ENCODE measurements at regions not wholly inside any gene's neighbourhood (a gene's known extent, or its start where the extent isn't known, plus 50 kb on each side); places are given as distances from the start of the nearest gene placed in this dataset.
A peak's percentile ranks its signal among the peaks of the same experiment; 100 is the strongest.
"Not testable (repeated sequence)": the region's sequence is repeated elsewhere in the genome, so short reads cannot be mapped to it uniquely, and the experiment has no call there.

- DNase-seq (ENCODE audit: low read depth, low spot score); H3K9me2 ChIP-seq (ENCODE audit: insufficient read depth); H3K27ac ChIP-seq (ENCODE audit: low read depth, low read length); H3K4me1 ChIP-seq (ENCODE audit: control insufficient read depth in 1 of 2, insufficient read depth in 2 of 2, low read length in 2 of 2); BruUV-seq (replicated peaks); H3K27me3 ChIP-seq (ENCODE audit: insufficient read depth, low read length); H3K4me2 ChIP-seq (ENCODE audit: low read length); H3K36me3 ChIP-seq (ENCODE audit: control insufficient read depth in 1 of 2, insufficient read depth in 2 of 2, low read length in 2 of 2); POLR2A ChIA-PET; H3K4me3 ChIP-seq (replicated peaks in 1 of 2; ENCODE audit: low read depth in 1 of 2, low read length in 2 of 2); H2AFZ ChIP-seq (ENCODE audit: low read depth, low read length, poor library complexity, severe bottlenecking); H4K20me1 ChIP-seq (ENCODE audit: insufficient read depth); RAD21 ChIA-PET (ENCODE audit: low non-redundant PET in 1 of 2, low total read pairs in 2 of 2, uncharacterized antibody in 2 of 2, unreplicated experiment in 2 of 2); intact Hi-C loops (cut with micrococcal nuclease); H3K9me3 ChIP-seq (ENCODE audit: control insufficient read depth in 1 of 2, insufficient read depth in 1 of 2, low read depth in 1 of 2, low read length in 2 of 2); H3K9ac ChIP-seq (ENCODE audit: low read length); H3K79me2 ChIP-seq (ENCODE audit: insufficient read depth, low read length); CTCF ChIA-PET; ATAC-seq: not testable (repeated sequence)
Observed at GRCh38 chr9:39728862-39729261, 373.4 kb downstream of the SPATA31A1 start.

GRCh38 chr9:39744898-39745297, 389.4 kb downstream of the SPATA31A1 start:
- intact Hi-C loops (cut with micrococcal nuclease); H3K79me2 ChIP-seq (ENCODE audit: insufficient read depth, low read length); H3K36me3 ChIP-seq (ENCODE audit: control insufficient read depth in 1 of 2, insufficient read depth in 2 of 2, low read length in 2 of 2); H3K4me3 ChIP-seq (replicated peaks in 1 of 2; ENCODE audit: low read depth in 1 of 2, low read length in 2 of 2); H3K27me3 ChIP-seq (ENCODE audit: insufficient read depth, low read length); H3K9ac ChIP-seq (ENCODE audit: low read length); H3K4me2 ChIP-seq (ENCODE audit: low read length); H3K9me2 ChIP-seq (ENCODE audit: insufficient read depth); H4K20me1 ChIP-seq (ENCODE audit: insufficient read depth); H3K27ac ChIP-seq (ENCODE audit: low read depth, low read length); H3K4me1 ChIP-seq (ENCODE audit: control insufficient read depth in 1 of 2, insufficient read depth in 2 of 2, low read length in 2 of 2); POLR2A ChIA-PET; H3K9me3 ChIP-seq (ENCODE audit: control insufficient read depth in 1 of 2, insufficient read depth in 1 of 2, low read depth in 1 of 2, low read length in 2 of 2); H2AFZ ChIP-seq (ENCODE audit: low read depth, low read length, poor library complexity, severe bottlenecking); RAD21 ChIA-PET (ENCODE audit: low non-redundant PET in 1 of 2, low total read pairs in 2 of 2, uncharacterized antibody in 2 of 2, unreplicated experiment in 2 of 2); DNase-seq (ENCODE audit: low read depth, low spot score); BruUV-seq (replicated peaks); CTCF ChIA-PET: not testable (repeated sequence)
- peak; percentile 81 for ATAC-seq

- H2AFZ ChIP-seq (ENCODE audit: low read depth, low read length, poor library complexity, severe bottlenecking); H3K4me3 ChIP-seq (replicated peaks in 1 of 2; ENCODE audit: low read depth in 1 of 2, low read length in 2 of 2); POLR2A ChIA-PET; ATAC-seq; H3K4me1 ChIP-seq (ENCODE audit: control insufficient read depth in 1 of 2, insufficient read depth in 2 of 2, low read length in 2 of 2); CTCF ChIA-PET; H3K79me2 ChIP-seq (ENCODE audit: insufficient read depth, low read length); BruUV-seq (replicated peaks); intact Hi-C loops (cut with micrococcal nuclease); H3K27ac ChIP-seq (ENCODE audit: low read depth, low read length); H3K9ac ChIP-seq (ENCODE audit: low read length); H3K9me2 ChIP-seq (ENCODE audit: insufficient read depth); H3K36me3 ChIP-seq (ENCODE audit: control insufficient read depth in 1 of 2, insufficient read depth in 2 of 2, low read length in 2 of 2); H3K4me2 ChIP-seq (ENCODE audit: low read length); DNase-seq (ENCODE audit: low read depth, low spot score); RAD21 ChIA-PET (ENCODE audit: low non-redundant PET in 1 of 2, low total read pairs in 2 of 2, uncharacterized antibody in 2 of 2, unreplicated experiment in 2 of 2); H4K20me1 ChIP-seq (ENCODE audit: insufficient read depth); H3K9me3 ChIP-seq (ENCODE audit: control insufficient read depth in 1 of 2, insufficient read depth in 1 of 2, low read depth in 1 of 2, low read length in 2 of 2); H3K27me3 ChIP-seq (ENCODE audit: insufficient read depth, low read length): not testable (repeated sequence)
Observed at GRCh38 chr9:39775570-39775969, 420.1 kb downstream of the SPATA31A1 start.

GRCh38 chr9:39791356-39791755, 435.9 kb downstream of the SPATA31A1 start:
- peak overlapping the region; percentile 43 for H3K4me2 ChIP-seq (ENCODE audit: low read length)
- H3K36me3 ChIP-seq (ENCODE audit: control insufficient read depth in 1 of 2, insufficient read depth in 2 of 2, low read length in 2 of 2); H3K4me3 ChIP-seq (replicated peaks in 1 of 2; ENCODE audit: low read depth in 1 of 2, low read length in 2 of 2); H3K27ac ChIP-seq (ENCODE audit: low read depth, low read length); H3K4me1 ChIP-seq (ENCODE audit: control insufficient read depth in 1 of 2, insufficient read depth in 2 of 2, low read length in 2 of 2); H3K9me2 ChIP-seq (ENCODE audit: insufficient read depth); H3K27me3 ChIP-seq (ENCODE audit: insufficient read depth, low read length); H3K9ac ChIP-seq (ENCODE audit: low read length); H3K79me2 ChIP-seq (ENCODE audit: insufficient read depth, low read length); intact Hi-C loops (cut with micrococcal nuclease); DNase-seq (ENCODE audit: low read depth, low spot score); BruUV-seq (replicated peaks); RAD21 ChIA-PET (ENCODE audit: low non-redundant PET in 1 of 2, low total read pairs in 2 of 2, uncharacterized antibody in 2 of 2, unreplicated experiment in 2 of 2); H4K20me1 ChIP-seq (ENCODE audit: insufficient read depth); H2AFZ ChIP-seq (ENCODE audit: low read depth, low read length, poor library complexity, severe bottlenecking); POLR2A ChIA-PET; H3K9me3 ChIP-seq (ENCODE audit: control insufficient read depth in 1 of 2, insufficient read depth in 1 of 2, low read depth in 1 of 2, low read length in 2 of 2); CTCF ChIA-PET: not testable (repeated sequence)
- ATAC-seq: peak; percentile 100

GRCh38 chr9:39797935-39798334, 442.5 kb downstream of the SPATA31A1 start:
- H3K4me1 ChIP-seq (ENCODE audit: control insufficient read depth in 1 of 2, insufficient read depth in 2 of 2, low read length in 2 of 2); POLR2A ChIA-PET; H3K9me3 ChIP-seq (ENCODE audit: control insufficient read depth in 1 of 2, insufficient read depth in 1 of 2, low read depth in 1 of 2, low read length in 2 of 2); H3K4me3 ChIP-seq (replicated peaks in 1 of 2; ENCODE audit: low read depth in 1 of 2, low read length in 2 of 2); H3K27me3 ChIP-seq (ENCODE audit: insufficient read depth, low read length); H4K20me1 ChIP-seq (ENCODE audit: insufficient read depth); RAD21 ChIA-PET (ENCODE audit: low non-redundant PET in 1 of 2, low total read pairs in 2 of 2, uncharacterized antibody in 2 of 2, unreplicated experiment in 2 of 2); BruUV-seq (replicated peaks); H3K27ac ChIP-seq (ENCODE audit: low read depth, low read length); H3K79me2 ChIP-seq (ENCODE audit: insufficient read depth, low read length); H3K4me2 ChIP-seq (ENCODE audit: low read length); CTCF ChIA-PET; H3K9ac ChIP-seq (ENCODE audit: low read length); intact Hi-C loops (cut with micrococcal nuclease); H3K9me2 ChIP-seq (ENCODE audit: insufficient read depth); ATAC-seq; H3K36me3 ChIP-seq (ENCODE audit: control insufficient read depth in 1 of 2, insufficient read depth in 2 of 2, low read length in 2 of 2); DNase-seq (ENCODE audit: low read depth, low spot score); H2AFZ ChIP-seq (ENCODE audit: low read depth, low read length, poor library complexity, severe bottlenecking): not testable (repeated sequence)
